ENCODE measurements at regions not wholly inside any gene's neighbourhood (a gene's known extent, or its start where the extent isn't known, plus 50 kb on each side); places are given as distances from the start of the nearest gene placed in this dataset.
"Not testable (repeated sequence)": the region's sequence is repeated elsewhere in the genome, so short reads cannot be mapped to it uniquely, and the experiment has no call there.

DNA sequence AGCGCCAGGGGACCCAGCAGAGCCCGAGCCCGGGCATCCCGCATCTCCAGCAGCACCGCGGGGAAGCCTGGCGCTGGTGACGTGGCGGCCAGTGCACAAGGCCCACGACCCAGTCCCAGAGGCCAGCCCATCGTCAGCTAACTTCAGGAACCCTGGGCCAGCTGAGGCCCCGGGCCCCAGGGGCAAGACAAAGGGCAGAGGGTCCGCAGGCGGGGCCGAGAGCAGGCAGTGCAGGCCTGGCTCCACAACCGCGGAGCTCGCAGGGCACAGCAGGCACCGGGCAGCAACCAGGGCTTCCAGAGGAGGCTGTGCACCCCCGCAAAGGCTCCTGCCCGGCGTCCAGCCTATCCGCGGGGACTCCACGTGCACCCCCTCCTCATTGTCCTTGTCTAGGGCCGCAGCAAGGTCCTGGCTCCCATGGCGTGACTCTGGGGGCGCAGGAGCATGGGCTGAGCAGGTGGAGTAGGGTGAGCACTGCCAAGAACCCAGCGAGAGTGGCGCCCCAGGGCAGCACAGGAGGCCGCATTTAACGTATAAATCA, 352.5 kb downstream of the KCNJ18 start:
- DNase-seq (ENCODE audit: low read depth in 2 of 2) = not testable (repeated sequence)

DNA sequence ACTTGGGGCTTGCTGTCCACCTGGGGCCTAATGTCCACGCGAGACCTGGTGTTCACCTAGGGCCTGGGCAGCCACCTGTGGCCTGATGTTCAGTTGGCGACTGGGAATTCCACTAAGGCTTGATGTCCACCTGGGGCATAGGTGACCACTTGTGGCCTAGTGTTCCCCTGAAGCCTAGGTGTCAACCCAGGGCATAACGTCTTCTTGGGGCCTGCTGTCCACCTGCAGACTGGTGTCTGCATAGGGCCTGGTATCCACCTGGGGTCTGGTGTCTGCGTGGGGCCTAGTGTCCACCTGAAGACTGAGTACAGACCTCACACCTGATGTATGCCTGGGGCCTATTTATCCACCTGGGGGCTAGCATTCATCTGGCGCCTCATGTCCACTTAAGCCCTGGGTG, 355.2 kb downstream of the KCNJ18 start:
- DNase-seq (ENCODE audit: low read depth in 2 of 2) = not testable (repeated sequence)

DNA sequence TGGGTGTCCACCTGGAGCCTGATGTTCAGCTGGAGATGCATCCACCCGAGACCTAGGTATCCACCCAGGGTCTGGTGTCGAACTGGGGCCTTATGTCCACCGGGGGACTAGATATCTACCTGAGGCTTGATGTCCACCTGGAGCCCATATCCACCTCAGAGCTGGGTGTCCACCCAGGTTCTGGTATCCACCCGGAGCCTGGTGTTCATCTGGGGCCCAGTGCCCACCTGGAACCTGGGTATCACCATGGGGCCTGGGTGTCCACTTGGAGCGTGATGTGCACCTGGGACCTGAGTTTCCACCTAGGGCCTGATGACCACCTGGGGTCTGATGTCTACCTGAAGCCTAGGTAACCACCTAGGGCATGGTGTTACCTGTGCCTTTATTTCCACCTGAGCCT, 355.9 kb downstream of the KCNJ18 start:
- DNase-seq (ENCODE audit: low read depth in 2 of 2) = not testable (repeated sequence)

DNA sequence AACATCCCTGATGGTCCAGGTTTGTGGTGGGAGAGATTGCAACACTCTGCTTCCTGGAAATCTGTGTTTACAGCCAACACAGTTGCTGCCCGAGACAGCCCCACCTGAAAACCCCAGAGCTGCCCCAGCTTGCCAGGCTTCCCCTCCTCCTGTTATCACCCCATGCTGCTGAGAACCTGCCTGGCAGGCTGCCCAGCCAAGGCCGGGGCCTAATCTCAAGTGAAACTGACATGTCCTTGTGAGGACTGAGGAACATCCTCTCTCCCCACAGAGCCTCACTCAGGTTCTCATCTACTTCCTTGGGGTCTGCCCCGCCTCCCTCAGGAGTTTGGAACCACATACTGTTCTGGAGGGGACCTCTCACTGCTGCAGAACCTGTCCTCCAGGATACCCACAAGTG, 358.4 kb downstream of the KCNJ18 start:
- DNase-seq (ENCODE audit: low read depth in 2 of 2) = not testable (repeated sequence)

DNA sequence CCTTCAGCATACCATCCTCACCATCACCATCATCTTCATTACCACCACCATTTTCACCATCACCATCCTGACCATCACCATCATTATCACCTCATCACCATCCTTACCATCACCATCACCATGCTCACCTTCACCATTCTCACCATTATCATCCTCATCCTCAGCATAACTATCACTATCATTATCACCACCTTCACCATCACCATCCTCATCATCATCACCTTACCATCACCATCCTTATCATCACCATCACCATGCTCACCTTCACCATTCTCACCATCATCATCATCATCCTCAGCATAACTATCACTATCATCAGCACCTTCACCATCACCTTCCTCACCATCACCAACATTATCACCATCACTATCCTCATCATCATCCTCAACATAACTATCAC, 360.4 kb downstream of the KCNJ18 start:
- not testable (repeated sequence) for DNase-seq (ENCODE audit: low read depth in 2 of 2)

DNA sequence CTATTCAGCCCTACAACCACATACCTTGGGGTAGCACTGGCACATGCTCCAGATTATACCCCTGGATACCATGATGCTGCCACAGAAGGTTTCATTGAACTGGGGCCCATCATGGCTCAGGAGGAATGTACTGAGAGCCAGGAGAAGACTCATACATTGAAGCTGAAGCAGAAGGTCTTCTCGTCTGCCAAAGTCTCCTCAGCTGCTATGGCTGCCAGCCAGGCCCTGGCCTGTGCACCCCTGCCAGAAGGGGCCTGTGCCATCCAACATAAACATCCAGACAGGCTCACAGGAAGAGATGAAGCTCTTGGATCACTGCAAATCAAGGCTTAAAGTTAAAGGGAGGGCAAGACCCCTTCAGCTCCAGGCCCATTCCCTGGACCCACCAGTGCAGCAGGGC, 364.2 kb downstream of the KCNJ18 start:
- DNase-seq (ENCODE audit: low read depth in 2 of 2) = not testable (repeated sequence)

DNA sequence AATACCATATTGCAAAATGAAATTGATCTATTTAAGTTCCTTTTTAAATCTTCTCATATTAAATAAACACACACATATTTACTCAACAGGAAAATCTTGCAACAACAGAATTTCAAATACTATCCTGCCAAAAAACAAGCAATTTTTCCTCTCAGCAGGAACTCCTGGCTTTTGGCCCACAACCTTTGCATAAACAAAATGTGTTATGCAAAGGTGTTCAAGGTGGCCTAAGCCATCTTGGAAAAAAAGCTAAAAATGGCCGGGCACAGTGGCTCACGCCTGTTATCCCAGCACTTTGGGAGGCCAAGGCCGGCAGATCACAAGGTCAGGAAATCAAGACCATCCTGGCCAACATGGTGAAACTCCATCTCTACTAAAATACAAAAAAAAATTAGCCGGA, 383.6 kb downstream of the KCNJ18 start:
- DNase-seq (ENCODE audit: low read depth in 2 of 2) = not testable (repeated sequence)

DNA sequence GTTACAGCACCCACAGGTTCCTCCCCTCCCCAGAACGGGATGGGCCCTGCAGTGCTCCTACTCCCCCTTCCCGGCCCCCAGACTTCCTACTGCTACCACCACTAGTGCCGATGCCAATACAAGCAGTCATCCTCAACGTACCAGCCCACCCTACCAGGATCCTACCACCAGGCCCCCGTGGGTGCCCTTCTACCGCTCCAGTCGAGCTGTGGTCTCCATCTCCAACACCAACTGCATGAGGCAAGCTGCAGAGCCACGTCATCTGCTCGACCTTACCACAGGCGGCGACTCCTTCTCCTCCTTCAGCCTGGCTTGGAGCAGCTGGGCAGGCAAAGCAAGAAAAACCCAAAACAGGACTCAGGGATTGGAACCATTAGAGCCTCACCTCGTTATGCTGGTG, 396.3 kb downstream of the KCNJ18 start:
- DNase-seq (ENCODE audit: low read depth in 2 of 2) = not testable (repeated sequence)

DNA sequence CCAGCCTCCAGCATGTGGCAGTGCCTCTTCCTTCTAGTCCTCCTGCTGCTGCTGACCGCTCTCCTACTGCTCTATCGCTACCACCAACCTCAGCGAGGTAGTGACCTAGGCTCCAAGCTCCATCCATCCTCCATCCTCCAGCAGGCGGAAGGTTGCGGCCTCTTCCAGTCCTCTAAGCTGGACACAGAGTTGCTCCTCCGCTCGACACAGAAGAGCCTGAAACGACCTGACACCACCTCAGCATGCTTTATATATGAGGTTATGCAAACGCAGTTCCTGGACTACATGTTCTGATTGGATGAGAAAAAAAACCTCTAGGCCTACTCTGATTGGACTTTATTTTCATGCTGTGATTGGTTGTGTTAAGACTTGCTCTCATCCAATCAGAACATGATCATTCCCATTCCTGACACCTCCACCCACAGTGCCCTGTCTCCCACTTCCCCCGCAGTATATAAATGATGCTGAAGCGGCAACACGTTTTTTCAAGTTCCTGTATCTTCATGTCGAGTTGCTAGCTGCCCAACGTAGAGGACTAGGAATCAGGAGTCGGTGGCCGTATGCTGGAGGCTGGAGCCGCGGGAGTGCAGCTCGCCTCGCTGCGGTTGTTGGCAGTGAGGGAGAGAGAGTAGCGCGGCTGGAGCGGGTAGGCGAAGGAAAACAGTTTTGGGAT, 398.1 kb downstream of the KCNJ18 start:
- no peak for DNase-seq (ENCODE audit: low read depth in 2 of 2)

DNA sequence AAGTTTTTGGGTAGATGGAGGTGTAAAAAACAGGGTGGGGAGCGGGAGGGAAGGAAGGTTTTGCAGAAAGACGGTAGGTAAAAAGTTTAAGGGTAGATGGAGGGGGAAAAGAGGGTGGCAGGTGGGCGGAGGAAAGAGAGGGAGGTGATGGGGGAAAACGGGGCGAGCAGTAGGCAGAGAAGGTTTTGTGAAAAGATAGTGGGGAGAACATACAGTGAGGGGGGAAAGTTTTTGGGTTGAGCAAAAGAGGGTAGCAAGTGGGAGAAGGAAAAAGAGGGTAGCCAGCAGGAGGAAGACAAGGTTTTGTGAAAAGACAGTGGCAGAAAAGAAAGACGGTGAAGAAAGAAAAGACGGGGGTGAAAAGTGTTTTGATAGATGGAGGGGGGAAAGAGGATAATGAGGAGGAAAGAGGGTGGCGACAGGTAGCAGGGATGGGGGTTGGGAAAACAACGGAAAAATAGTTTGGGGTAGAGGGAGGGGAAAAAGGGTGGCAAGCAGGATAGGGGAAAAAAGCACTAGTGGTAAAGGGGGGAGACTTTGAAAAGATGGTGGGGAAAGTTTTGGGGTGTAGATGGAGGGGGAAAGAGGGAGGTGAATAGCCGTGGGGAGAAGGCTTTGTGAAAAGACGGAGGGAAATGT, 398.8 kb downstream of the KCNJ18 start:
- DNase-seq (ENCODE audit: low read depth in 2 of 2) = not testable (repeated sequence)

DNA sequence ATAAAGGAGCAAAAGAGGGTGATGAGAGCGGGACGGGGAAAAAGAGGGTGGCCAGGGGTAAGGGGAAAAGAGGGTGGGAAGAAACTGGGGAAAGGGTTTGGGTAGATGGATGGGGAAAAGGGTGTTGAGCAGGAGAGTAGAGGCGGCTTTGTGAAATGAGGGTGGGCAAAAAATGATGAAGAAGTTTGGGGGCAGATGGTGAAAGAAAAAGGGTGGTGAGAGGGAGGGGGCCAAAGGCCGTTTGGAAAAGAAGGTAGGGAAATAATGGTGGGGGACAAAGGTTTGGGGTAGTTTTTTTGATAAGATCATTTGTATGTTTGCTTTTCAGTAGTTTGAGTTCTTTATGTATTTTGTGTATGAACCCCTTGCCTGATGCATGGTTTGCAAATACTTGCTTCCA, 399.5 kb downstream of the KCNJ18 start:
- not testable (repeated sequence) for DNase-seq (ENCODE audit: low read depth in 2 of 2)

DNA sequence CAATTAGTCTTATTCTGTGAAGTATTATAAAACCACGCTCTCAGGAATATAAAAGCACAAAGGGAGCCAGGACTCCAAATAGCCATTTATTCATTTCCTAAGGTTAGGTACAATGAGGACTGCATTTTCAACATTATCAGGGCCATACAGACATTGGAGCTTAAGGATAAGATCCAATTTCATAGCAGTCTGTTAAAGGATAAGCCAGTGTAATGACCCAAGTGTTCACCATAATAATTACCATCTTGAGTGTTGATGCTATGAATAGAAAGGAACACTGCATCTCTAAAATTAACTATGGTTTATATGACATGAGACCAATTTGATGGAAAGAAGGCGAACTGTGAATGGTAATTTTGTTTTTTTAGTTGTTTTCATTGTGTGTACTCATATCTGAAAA, 403.1 kb downstream of the KCNJ18 start:
- DNase-seq (ENCODE audit: low read depth in 2 of 2) = not testable (repeated sequence)

DNA sequence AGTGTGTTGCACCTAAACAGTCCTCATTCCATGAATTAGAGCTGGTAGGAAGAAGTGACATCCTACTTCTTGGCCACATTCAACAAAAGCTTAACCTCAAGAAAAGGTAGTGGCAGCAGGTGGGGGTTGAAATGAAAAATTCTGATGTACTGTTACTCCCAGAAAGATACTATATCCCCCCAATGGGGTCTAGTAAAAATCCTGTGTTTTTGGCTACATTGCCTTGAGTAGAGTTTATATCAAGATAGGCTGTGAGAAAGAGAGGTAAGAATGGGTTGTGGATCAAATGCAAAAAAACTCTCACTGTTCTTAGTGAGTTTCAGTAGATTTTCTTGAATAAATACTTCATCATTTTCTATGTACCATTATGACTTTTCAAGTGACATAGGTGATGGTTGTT, 407.3 kb downstream of the KCNJ18 start:
- DNase-seq (ENCODE audit: low read depth in 2 of 2) = not testable (repeated sequence)

DNA sequence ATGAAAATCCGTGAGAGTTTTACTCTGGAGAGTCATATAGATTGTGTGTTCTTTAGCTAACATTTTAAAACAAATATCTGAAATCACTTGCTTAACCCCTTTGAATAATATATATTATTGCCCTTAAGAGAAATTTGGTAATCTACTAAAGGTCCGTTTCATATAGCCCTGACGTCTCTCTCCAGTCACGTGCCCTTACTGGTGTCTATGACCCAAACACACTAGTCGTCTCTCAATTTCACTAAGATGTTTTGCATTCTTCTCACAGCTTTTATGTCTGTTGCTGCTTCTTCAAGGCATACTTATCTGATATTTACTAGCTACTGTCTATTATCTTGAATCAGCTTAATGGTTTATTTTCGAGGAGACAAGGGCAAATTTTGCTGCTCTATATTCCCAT, 409.9 kb downstream of the KCNJ18 start:
- no peak for DNase-seq (ENCODE audit: low read depth in 2 of 2)

DNA sequence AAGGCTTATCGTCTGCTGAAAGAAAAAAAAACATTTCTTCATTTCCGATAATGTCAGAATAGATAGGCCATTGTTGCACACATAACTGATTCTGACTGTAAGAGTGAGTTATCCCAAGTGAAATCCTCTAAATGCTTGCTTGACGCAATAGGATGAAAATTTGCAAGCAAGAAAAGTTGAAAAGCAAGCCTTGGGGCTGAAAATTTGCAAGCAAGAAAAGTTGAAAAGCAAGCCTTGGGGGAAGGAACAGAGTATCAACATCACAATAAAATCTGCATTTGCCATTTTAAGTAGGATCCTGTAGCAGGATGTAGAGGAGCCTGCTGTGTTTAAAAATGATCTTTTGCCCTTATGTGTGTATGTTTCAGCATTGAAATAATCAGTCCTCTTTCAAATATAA, 424.4 kb downstream of the KCNJ18 start:
- DNase-seq (ENCODE audit: low read depth in 2 of 2) = not testable (repeated sequence)

DNA sequence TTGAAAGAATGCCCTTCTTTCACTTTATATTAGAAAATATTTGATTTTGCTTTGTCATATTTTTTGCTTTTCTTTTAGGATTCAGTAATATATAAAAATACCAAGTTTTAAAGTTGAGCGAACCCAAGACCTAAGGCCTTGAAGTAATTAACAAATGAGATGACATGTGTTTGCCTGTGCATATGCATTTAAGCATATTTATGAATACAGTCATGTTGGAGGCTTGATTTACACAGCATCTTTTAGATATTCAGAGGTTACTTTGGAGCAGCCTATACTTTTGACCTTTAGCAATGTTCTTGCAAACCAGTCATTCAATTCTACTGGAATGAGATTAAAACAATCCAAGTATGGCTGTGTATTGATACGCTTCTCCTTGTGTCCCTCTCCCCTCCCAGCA, 425.1 kb downstream of the KCNJ18 start:
- not testable (repeated sequence) for DNase-seq (ENCODE audit: low read depth in 2 of 2)

DNA sequence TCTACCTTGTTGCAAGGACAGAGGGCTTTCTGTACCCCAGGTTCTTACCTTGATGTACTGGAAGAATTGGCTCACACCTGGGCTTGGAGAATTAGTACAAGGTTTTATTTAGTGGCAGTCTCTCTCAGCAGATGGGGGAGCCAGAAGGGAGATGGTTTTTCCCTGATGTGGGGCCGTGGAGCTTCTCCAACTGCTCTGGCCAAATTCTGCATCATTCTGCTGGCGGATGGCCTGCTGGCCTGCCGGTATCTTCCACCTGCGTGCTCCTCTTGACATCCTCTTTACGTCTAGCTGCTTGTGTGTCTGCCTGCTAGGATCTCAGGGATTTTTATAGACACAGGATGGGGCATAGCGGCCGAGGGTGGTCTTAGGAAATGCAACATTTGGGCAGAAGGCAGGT, 426.7 kb downstream of the KCNJ18 start:
- DNase-seq (ENCODE audit: low read depth in 2 of 2) = not testable (repeated sequence)

DNA sequence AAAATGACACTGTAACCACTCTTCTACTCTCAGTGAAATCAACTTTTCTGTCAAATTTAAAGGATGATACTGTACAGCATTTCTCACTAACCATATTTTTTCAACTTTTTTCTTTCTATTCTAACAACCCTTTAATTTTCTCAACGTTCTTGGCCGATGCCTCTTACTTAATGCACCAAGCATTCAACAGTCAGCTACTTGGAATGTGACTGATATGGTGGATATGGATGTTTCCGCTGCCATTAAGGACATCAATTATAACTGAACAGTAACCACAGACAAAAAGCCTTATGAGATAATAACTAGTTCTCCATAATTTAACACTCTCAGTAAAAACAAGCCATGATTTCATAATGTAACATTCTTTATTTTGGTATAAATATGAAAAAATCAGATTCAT, 427.4 kb downstream of the KCNJ18 start:
- DNase-seq (ENCODE audit: low read depth in 2 of 2) = not testable (repeated sequence)

DNA sequence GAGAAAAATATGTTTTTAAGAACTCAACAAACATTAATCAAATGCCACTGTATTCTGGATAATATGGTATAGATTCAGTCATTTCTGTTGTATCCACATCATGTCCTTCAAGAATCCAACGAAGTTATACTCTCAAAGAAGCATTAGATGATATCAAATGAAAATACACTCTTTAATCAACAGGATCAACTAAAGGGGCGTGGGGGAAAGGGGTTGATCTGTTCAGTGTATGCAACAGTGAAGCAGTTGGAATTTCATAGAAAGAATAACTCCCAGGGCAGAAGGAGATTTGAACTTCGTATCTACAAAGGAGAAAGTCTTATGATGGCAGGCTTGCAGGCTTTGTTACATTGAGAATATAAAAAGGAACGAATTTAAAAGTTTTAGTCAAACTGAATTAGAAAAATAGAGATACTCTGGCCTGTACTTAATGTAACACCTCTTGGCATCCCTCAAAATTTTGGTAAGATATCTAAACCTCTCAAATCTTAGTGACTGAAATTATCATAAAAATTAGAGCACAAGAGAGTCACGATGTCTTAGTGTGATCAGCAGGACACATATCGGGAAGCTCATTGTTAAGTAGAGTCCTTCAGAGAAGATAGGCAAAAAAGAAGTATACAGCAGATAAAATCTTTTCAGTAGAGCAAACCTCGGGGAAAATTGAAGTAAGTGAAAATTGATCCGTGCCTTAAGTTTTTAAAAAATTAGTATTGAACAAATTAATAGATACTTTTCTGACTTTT, 431.4 kb downstream of the KCNJ18 start:
- no peak for DNase-seq (ENCODE audit: low read depth in 2 of 2)

DNA sequence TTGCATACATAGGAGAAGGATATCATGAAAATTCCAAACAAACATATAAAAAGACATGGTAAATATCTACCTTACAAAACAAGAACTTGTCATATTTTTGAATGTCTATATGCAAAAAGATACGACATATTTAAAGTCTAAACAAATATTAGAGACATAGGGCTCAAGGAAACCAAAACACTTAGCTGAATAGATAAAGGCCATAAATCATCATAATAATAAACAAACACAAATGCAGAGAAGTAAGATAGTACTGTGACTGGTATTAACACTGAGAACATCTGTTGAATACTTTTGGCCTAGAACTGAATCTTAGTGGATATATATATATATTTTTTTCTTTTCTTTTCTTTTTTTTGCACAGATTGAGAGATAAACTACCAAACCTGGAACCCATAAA, 435.8 kb downstream of the KCNJ18 start:
- DNase-seq (ENCODE audit: low read depth in 2 of 2) = no peak

DNA sequence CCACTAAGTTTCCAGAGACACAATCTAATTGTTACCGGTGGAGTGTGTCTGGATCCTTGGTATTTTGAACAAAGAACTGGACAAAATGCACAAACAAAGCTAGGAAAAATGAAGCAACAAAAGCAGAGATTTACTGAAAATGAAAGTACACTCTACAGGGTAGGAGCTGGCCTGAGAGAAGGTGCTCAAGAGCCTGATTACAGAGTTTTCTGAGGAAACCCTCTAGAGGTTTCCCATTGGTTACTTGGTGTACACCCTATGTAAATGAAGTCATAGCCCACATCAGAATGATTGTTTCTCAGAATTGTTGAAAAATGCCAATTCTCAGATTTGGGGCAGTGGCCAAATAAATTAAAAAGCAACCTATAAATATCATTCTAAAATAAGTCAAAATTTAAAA, 436.4 kb downstream of the KCNJ18 start:
- no peak for DNase-seq (ENCODE audit: low read depth in 2 of 2)

DNA sequence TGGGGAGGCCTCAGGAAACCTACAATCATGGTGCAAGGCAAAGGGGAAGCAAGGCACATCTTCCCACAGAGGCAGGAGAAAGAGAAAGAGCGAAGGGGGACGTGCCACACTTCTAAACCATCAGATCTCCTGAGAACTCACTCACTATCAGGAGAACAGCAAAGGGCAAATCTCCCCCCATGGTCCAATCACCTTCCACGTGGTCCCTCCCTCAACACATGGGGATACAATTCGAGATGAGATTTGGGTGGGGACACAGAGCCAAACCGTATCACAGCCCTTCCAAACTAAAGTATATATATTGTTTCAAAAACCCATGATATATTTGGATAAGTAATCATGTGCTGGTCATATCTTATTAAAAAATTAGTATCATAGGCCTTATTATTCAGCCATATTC, 437.6 kb downstream of the KCNJ18 start:
- DNase-seq (ENCODE audit: low read depth in 2 of 2) = not testable (repeated sequence)
